ENCODE measurements at regions not wholly inside any gene's neighbourhood (a gene's known extent, or its start where the extent isn't known, plus 50 kb on each side); places are given as distances from the start of the nearest gene placed in this dataset.

DNA sequence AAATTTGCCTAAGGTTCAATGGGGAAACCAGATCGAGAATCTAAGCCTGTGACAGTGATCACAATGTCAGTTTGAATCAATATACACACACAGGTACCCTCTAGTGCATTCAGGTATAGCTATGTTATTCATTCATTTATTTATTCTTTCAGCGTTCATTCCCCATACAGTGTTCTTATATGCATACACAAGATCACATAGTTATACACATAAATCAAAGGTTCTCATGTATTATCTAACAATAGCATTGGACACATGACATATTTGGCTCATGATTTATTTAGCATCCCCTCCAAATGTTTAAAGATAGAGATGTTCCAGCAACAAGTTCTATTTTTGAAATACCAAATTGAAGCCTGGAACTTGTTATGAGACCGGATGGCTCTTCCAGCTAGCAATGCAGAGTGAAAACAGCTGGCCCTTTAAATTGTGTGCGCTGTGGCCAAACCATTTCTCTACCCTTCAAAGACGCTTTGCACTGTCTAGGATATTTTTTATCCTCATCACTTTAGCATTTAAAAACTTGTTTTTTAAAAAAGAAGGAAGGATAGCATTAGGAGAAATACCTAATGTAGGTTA, 131.0 kb downstream of the ATXN3L start:
- TF ChIP-seq, protein P1, sequence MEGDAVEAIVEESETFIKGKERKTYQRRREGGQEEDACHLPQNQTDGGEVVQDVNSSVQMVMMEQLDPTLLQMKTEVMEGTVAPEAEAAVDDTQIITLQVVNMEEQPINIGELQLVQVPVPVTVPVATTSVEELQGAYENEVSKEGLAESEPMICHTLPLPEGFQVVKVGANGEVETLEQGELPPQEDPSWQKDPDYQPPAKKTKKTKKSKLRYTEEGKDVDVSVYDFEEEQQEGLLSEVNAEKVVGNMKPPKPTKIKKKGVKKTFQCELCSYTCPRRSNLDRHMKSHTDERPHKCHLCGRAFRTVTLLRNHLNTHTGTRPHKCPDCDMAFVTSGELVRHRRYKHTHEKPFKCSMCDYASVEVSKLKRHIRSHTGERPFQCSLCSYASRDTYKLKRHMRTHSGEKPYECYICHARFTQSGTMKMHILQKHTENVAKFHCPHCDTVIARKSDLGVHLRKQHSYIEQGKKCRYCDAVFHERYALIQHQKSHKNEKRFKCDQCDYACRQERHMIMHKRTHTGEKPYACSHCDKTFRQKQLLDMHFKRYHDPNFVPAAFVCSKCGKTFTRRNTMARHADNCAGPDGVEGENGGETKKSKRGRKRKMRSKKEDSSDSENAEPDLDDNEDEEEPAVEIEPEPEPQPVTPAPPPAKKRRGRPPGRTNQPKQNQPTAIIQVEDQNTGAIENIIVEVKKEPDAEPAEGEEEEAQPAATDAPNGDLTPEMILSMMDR (IDR thresholded peaks at IDR 0.05): no peak
- TF ChIP-seq POLR2AphosphoS5 (IDR thresholded peaks at IDR 0.05; ENCODE audit: low read depth, low read length) (no peak), SIN3A (IDR thresholded peaks at IDR 0.05; ENCODE audit: borderline replicate concordance, insufficient read depth, low read depth, low read length) (no peak)
